A673 (cell line): ENCODE measurements at regions not wholly inside any gene's neighbourhood (a gene's known extent, or its start where the extent isn't known, plus 50 kb on each side); places are given as distances from the start of the nearest gene placed in this dataset.

Experiments used
- BruUV-seq: library from RNA; stranded (reverse); fragments of 400-500 nt; replicated peaks from 2 replicates; lab custom pipeline; 2021; lab: Mats Ljungman, UMichigan
- CTCF ChIA-PET: fragments of 300-600 bp; sonication (Branson Sonifier 250); formaldehyde crosslinking; loops from one replicate; lab custom pipeline; 2022; ENCODE audit warnings: antibody characterized with exemption; lab: Charles Lee
- POLR2A ChIA-PET: fragments of 300-600 bp; sonication (Branson Sonifier 250); formaldehyde crosslinking; loops from one replicate; lab custom pipeline; 2022; ENCODE audit warnings: antibody characterized with exemption; ENCODE audit not compliant: low non-redundant PET; lab: Charles Lee
- DNase-seq: peaks from one replicate; pipeline ENCODE4 v3.0.0-alpha.2; 2015; ENCODE audit warnings: low spot score
- H3K27ac ChIP-seq: fragments of 200-600 bp; sonication (generic); 2 replicates; pipeline ENCODE4 v1.5.1; 2016; ENCODE audit warnings: mixed run types, low read depth, mild to moderate bottlenecking, mixed read lengths, antibody characterized with exemption, low read length; ENCODE audit not compliant: poor library complexity, severe bottlenecking
- H3K27me3 ChIP-seq: fragments of 200-600 bp; sonication (generic); replicated peaks from 2 replicates; pipeline ENCODE4 v1.6.1; 2017; ENCODE audit warnings: mixed run types, low read depth, mild to moderate bottlenecking, mixed read lengths, antibody characterized with exemption, low read length; ENCODE audit not compliant: insufficient read depth, poor library complexity
- H3K36me3 ChIP-seq: fragments of 200-600 bp; sonication (generic); 2 replicates; pipeline ENCODE4 v1.6.1; 2016; ENCODE audit warnings: mixed run types, mild to moderate bottlenecking, mixed read lengths, antibody characterized with exemption, low read length; ENCODE audit not compliant: insufficient read depth, poor library complexity, severe bottlenecking
- H3K4me1 ChIP-seq: fragments of 200-600 bp; sonication (generic); 2 replicates; pipeline ENCODE4 v1.6.1; 2017; ENCODE audit warnings: mixed run types, mild to moderate bottlenecking, mixed read lengths, antibody characterized with exemption, low read length; ENCODE audit not compliant: insufficient read depth, poor library complexity, severe bottlenecking
- H3K4me3 ChIP-seq: fragments of 200-600 bp; sonication (generic); 2 replicates; pipeline ENCODE4 v1.5.1; 2016; ENCODE audit warnings: low read depth, mixed run types, mild to moderate bottlenecking, mixed read lengths, low read length; ENCODE audit not compliant: poor library complexity, severe bottlenecking
- H3K9me3 ChIP-seq: fragments of 200-600 bp; sonication (generic); 2 replicates; pipeline ENCODE4 v1.6.1; 2016; ENCODE audit warnings: mixed run types, low read depth, mild to moderate bottlenecking, mixed read lengths, antibody characterized with exemption, low read length; ENCODE audit not compliant: poor library complexity, severe bottlenecking
- CTCF ChIP-seq: fragments of 300-800, 200-600 bp; sonication (generic); conservative IDR thresholded peaks from 2 replicates; pipeline ENCODE4 v1.5.1; 2017; ENCODE audit warnings: low read depth, mild to moderate bottlenecking, antibody characterized with exemption, low read length, moderate library complexity, mixed read lengths
- EZH2 ChIP-seq: fragments of 200-600 bp; sonication (generic); IDR thresholded peaks from 2 replicates; pipeline ENCODE4 v1.6.1; 2017; ENCODE audit warnings: borderline replicate concordance, low read depth, mild to moderate bottlenecking, mixed read lengths, antibody characterized with exemption, low read length; ENCODE audit not compliant: poor library complexity, severe bottlenecking
- intact Hi-C: fragments of 100-400 bp; cut with micrococcal nuclease; formaldehyde crosslinking; loops from one replicate; pipeline ENCODE4 v1.10.0; 2022; ENCODE audit not compliant: unreplicated experiment

- BruUV-seq, result no TSS peak
- Histone ChIP-seq H3K4me1 (no peaks in the 10 kb centered on the region), H3K27ac (no peak overlapping the region), H3K9me3 (no peaks in the 10 kb centered on the region), H3K36me3 (no peaks in the 10 kb centered on the region), H3K4me3 (no peak overlapping the region), H3K27me3 (no peaks in the 10 kb centered on the region)
- intact Hi-C loops, result no loop called here
- ChIA-PET CTCF (no interaction called here), POLR2A (no interaction called here)
- DNase-seq, result no peak
- no peak for TF ChIP-seq CTCF
Observed at GRCh38 chr16:18049547-18050133, 286.9 kb downstream of the NPIPA8 start.

DNA sequence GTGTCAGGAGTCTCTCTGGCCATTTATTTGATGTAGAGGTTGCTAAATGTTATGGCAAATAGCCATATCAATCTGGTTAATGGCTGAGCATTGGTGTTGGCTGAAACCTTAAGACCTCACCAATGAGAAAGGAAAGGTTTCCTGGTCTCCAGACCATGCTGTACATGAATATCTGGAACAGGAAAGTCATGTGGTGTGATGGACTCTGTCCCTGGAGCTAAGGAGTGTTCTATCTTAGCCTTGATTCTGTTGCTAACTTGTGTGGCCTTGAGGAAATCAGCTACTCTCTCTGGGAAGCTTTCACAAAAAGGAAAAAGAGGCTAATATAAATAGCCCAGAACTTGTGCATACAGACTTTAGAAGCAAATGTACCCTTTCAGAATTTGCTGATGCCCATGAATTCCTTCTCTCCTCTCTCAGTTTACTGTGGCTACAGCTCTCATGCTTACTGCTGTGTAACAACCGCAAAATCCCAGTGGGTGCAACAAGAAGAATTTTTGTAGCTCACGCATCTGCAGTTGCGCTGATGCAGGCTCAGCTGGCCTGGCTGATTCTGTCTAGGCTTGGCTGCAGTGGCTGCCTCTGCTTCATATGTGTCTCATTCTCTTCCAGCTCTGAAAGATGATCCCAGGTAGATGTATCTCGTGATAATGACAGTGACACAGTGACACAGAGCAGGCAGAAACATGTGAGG is 287.5 kb downstream of the NPIPA8 start:
- Histone ChIP-seq H3K4me1 (no peaks in the 10 kb centered on the region), H3K36me3 (no peaks in the 10 kb centered on the region), H3K9me3 (no peaks in the 10 kb centered on the region), H3K4me3 (no peak overlapping the region), H3K27me3 (no peaks in the 10 kb centered on the region), H3K27ac (no peak overlapping the region)
- no TSS peak for BruUV-seq
- intact Hi-C loops, result no loop called here
- CTCF ChIA-PET, result no interaction called here
- TF ChIP-seq EZH2 (no peak), CTCF (no peak)
- POLR2A ChIA-PET, result no interaction called here
- DNase-seq, result no peak

- no peak overlapping the region for H3K27ac ChIP-seq
- no peaks in the 10 kb centered on the region for H3K27me3 ChIP-seq
- H3K4me3 ChIP-seq, result no peak overlapping the region
- H3K36me3 ChIP-seq, result no peaks in the 10 kb centered on the region
- no peaks in the 10 kb centered on the region for H3K9me3 ChIP-seq
- no peak for DNase-seq
- CTCF ChIA-PET, result no interaction called here
- TF ChIP-seq CTCF (no peak), EZH2 (no peak)
- BruUV-seq, result no TSS peak
- H3K4me1 ChIP-seq, result no peaks in the 10 kb centered on the region
- intact Hi-C loops, result no loop called here
- POLR2A ChIA-PET, result no interaction called here
Observed at GRCh38 chr16:18047761-18048160, 288.8 kb downstream of the NPIPA8 start.
